ENCODE measurements at regions not wholly inside any gene's neighbourhood (a gene's known extent, or its start where the extent isn't known, plus 50 kb on each side); places are given as distances from the start of the nearest gene placed in this dataset.

DNA sequence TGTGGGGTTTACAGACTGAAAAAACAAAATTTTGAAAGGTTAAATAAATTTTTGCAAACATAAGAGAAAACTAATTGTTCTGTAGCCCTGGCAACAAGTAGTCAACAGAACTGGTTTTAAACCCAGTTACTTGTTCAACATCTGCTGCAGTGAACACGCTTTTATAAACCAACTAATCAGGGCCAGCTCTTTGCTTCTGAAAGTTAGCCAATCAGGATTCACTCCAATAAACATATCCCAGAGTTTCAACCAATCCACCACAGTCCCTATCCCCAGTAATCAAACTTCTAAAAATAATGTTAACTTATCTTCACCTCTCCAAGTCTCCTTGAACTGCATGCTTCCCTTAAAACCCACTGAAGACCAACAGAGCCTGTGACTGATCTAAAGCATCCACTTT, 306.6 kb downstream of the CTH start:
- no peak overlapping the region for H3K4me3 ChIP-seq
- intact Hi-C loops (cut with micrococcal nuclease; ENCODE audit: unreplicated experiment), result no loop called here
- H3F3A ChIP-seq (ENCODE audit: insufficient read depth, low read depth), result no peaks in the 10 kb centered on the region
- H3K27me3 ChIP-seq (ENCODE audit: insufficient read depth, low read depth), result 0 out of 2 replicates have a peak, but pooled peaks cover 2% of the 10 kb centered on the region
- H2AFZ ChIP-seq, result no peak overlapping the region
- TF ChIP-seq, protein P1, sequence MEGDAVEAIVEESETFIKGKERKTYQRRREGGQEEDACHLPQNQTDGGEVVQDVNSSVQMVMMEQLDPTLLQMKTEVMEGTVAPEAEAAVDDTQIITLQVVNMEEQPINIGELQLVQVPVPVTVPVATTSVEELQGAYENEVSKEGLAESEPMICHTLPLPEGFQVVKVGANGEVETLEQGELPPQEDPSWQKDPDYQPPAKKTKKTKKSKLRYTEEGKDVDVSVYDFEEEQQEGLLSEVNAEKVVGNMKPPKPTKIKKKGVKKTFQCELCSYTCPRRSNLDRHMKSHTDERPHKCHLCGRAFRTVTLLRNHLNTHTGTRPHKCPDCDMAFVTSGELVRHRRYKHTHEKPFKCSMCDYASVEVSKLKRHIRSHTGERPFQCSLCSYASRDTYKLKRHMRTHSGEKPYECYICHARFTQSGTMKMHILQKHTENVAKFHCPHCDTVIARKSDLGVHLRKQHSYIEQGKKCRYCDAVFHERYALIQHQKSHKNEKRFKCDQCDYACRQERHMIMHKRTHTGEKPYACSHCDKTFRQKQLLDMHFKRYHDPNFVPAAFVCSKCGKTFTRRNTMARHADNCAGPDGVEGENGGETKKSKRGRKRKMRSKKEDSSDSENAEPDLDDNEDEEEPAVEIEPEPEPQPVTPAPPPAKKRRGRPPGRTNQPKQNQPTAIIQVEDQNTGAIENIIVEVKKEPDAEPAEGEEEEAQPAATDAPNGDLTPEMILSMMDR (conservative IDR thresholded peaks at IDR 0.05), result no peak
- TF ChIP-seq EZH2 (IDR thresholded peaks at IDR 0.05; ENCODE audit: low read depth), result no peak
- H3K36me3 ChIP-seq (ENCODE audit: low read depth), result no peaks in the 10 kb centered on the region
- CTCF ChIA-PET, result no interaction called here
- H3K4me2 ChIP-seq, result no peak overlapping the region
- H3K27ac ChIP-seq, result no peak overlapping the region
- H3K79me2 ChIP-seq (ENCODE audit: low read depth), result no peaks in the 10 kb centered on the region
- H3K4me1 ChIP-seq (replicated peaks; ENCODE audit: insufficient read depth), result no peaks in the 10 kb centered on the region
- no peaks in the 10 kb centered on the region for H4K20me1 ChIP-seq (ENCODE audit: insufficient read depth)
- DNase-seq, result no peak
- POLR2A ChIA-PET (ENCODE audit: unreplicated experiment), result no interaction called here
- no TSS peak for BruUV-seq (replicated peaks)
- no peaks in the 10 kb centered on the region for H3K9me2 ChIP-seq (ENCODE audit: insufficient read depth)
- no peaks in the 10 kb centered on the region for H3K9me3 ChIP-seq (ENCODE audit: insufficient read depth, low read depth)

DNA sequence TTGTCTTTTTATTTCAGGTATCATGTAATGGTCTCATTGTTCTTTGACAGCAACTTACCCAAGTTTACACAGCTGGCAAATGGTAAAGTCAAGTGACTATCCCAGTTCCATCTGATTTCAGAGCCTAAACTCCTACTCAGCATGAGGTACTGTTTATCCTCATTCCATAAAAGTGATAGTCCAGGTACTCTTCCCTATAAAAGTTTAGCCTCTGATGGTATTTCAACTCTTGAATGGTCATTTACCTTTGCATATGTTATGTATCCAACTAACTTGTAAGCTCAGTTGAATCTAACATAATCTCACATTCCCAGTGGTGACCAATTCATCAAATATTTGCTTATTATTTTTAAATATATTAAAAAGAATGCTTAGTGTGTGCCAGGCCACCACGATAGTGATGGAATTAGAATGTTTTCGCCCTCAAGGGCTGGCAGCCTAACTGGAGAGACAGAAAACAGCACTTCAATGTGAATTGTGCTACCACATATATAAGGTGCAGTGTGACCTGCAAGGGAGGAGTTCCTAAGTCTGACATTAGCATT, 307.1 kb downstream of the CTH start:
- Histone ChIP-seq H3K27ac (no peak overlapping the region), H3K9me3 (ENCODE audit: insufficient read depth, low read depth) (no peaks in the 10 kb centered on the region), H3K4me3 (no peak overlapping the region), H3K9me2 (ENCODE audit: insufficient read depth) (no peaks in the 10 kb centered on the region), H3K36me3 (ENCODE audit: low read depth) (no peaks in the 10 kb centered on the region), H3K27me3 (ENCODE audit: insufficient read depth, low read depth) (0 out of 2 replicates have a peak, but pooled peaks cover 2% of the 10 kb centered on the region), H3K4me1 (replicated peaks; ENCODE audit: insufficient read depth) (no peaks in the 10 kb centered on the region), H2AFZ (no peak overlapping the region), H3K4me2 (no peak overlapping the region), H3K79me2 (ENCODE audit: low read depth) (no peaks in the 10 kb centered on the region), H3F3A (ENCODE audit: insufficient read depth, low read depth) (no peaks in the 10 kb centered on the region), H4K20me1 (ENCODE audit: insufficient read depth) (no peaks in the 10 kb centered on the region)
- no peak for TF ChIP-seq EZH2 (IDR thresholded peaks at IDR 0.05; ENCODE audit: low read depth)
- TF ChIP-seq, protein P1 (conservative IDR thresholded peaks at IDR 0.05), result no peak
- CTCF ChIA-PET, result no interaction called here
- POLR2A ChIA-PET (ENCODE audit: unreplicated experiment), result no interaction called here
- intact Hi-C loops (cut with micrococcal nuclease; ENCODE audit: unreplicated experiment), result no loop called here
- no TSS peak for BruUV-seq (replicated peaks)
- no peak for DNase-seq

DNA sequence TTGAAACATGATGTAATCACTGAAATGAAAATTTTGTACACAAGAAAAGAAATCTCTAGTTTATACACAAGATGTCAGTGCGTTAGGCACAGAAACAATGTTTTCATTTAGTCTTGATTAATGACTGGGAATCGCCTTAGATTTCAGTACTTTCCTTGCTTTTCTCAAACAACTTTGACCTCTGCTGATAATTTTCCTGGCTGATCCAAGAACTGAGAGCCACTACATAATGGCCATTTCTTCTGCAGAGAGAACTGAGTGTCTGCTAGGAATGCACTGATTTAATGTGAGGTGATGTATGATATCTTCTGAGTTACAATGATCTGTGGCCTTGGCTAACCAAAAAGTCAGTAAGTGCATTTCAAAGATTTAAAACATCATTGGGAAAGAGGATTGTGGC, 308.1 kb downstream of the CTH start:
- intact Hi-C loops (cut with micrococcal nuclease; ENCODE audit: unreplicated experiment), result no loop called here
- H3K36me3 ChIP-seq (ENCODE audit: low read depth), result no peaks in the 10 kb centered on the region
- CTCF ChIA-PET, result no interaction called here
- H2AFZ ChIP-seq, result no peak overlapping the region
- H3F3A ChIP-seq (ENCODE audit: insufficient read depth, low read depth), result no peaks in the 10 kb centered on the region
- H3K4me3 ChIP-seq, result no peak overlapping the region
- H3K9me3 ChIP-seq (ENCODE audit: insufficient read depth, low read depth), result no peaks in the 10 kb centered on the region
- DNase-seq, result no peak
- H3K27ac ChIP-seq, result no peak overlapping the region
- H3K79me2 ChIP-seq (ENCODE audit: low read depth), result no peaks in the 10 kb centered on the region
- 0 out of 2 replicates have a peak, but pooled peaks cover 2% of the 10 kb centered on the region for H3K27me3 ChIP-seq (ENCODE audit: insufficient read depth, low read depth)
- no peaks in the 10 kb centered on the region for H3K4me1 ChIP-seq (replicated peaks; ENCODE audit: insufficient read depth)
- H4K20me1 ChIP-seq (ENCODE audit: insufficient read depth), result no peaks in the 10 kb centered on the region
- no TSS peak for BruUV-seq (replicated peaks)
- POLR2A ChIA-PET (ENCODE audit: unreplicated experiment), result no interaction called here
- H3K9me2 ChIP-seq (ENCODE audit: insufficient read depth), result no peaks in the 10 kb centered on the region
- TF ChIP-seq, protein P1 (conservative IDR thresholded peaks at IDR 0.05), result no peak
- TF ChIP-seq EZH2 (IDR thresholded peaks at IDR 0.05; ENCODE audit: low read depth), result no peak
- H3K4me2 ChIP-seq, result no peak overlapping the region

Measured in PC-9 (cell line).